ENCODE measurements at regions not wholly inside any gene's neighbourhood (a gene's known extent, or its start where the extent isn't known, plus 50 kb on each side); places are given as distances from the start of the nearest gene placed in this dataset.
A peak's percentile ranks its signal among the peaks of the same experiment; 100 is the strongest.

GRCh38 chr22:27128461-27129085, 471.2 kb downstream of the MIAT start:
- DNase-seq = no peak

GRCh38 chr22:27129266-27129665, 471.9 kb downstream of the MIAT start:
- DNase-seq = no peak

GRCh38 chr22:27130906-27131305, 473.5 kb downstream of the MIAT start:
- no peak for DNase-seq

- no peak for DNase-seq
Observed at GRCh38 chr22:27131346-27131745, 474.0 kb downstream of the MIAT start.

DNA sequence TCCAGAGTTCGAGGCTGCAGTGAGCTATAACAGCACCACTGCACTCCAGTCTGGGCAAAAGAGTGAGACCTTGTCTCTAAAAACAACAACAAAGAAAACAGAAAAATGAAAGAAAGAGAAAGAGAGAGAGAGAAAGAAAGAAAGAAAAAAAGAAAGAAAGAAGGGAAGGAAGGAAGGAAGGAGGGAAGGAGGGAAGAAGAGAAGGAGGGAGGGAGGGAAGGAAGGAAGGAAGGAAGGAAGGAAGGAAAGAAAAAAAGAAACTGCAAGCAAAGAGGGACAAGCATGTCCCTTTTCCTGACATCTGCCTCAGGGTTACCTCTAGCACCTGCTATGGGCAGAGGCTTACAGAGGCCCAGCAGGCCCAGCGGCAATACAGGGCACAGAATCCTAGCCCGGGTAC, 475.0 kb downstream of the MIAT start:
- no peak for DNase-seq

DNA sequence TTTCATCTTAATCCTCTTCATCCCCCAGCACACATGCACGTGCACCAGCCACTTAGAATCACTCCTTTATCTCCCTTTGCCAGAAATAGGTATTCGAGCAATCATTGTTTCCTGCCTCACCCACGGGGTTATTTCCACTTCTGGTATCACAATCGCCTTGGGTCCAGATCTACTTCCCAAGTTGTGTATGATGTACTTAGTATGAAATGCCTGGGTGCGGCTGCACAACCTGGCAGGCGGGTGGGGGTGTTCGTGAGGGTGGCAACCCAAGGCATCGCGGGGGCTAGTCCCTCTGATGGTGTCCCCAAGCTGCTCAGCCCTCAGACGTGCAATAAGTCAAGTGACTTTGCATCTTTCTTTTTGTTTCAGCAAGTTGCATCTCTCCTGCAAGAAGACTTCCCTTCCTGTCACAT, 475.6 kb downstream of the MIAT start:
- DNase-seq = no peak

GRCh38 chr22:27133681-27134314, 476.4 kb downstream of the MIAT start:
- DNase-seq = peak; percentile 34

DNA sequence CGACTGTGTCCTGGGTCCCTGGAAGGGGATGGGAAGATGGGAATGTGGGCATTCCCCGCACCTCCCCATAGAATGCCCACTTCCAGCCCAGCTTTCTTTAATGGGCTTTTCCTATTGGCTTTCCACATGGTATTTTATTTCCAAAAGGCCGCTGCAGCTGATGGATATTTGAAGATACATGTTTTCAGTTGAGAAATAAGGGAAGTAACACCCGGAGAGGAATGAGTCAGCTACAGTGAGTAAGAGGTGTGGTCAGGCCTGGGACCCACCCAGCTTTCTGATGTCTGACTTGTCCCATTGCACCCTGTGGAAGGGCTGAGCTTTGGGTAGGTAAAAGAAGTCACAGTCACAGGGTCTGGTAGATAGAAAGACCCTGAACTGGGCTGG, 476.9 kb downstream of the MIAT start:
- no peak for DNase-seq

GRCh38 chr22:27135031-27135981, 477.9 kb downstream of the MIAT start:
- peak; percentile 46 for DNase-seq

GRCh38 chr22:27136596-27136995, 479.2 kb downstream of the MIAT start:
- no peak for DNase-seq

GRCh38 chr22:27137871-27138337, 480.5 kb downstream of the MIAT start:
- DNase-seq = peak; percentile 54

DNA sequence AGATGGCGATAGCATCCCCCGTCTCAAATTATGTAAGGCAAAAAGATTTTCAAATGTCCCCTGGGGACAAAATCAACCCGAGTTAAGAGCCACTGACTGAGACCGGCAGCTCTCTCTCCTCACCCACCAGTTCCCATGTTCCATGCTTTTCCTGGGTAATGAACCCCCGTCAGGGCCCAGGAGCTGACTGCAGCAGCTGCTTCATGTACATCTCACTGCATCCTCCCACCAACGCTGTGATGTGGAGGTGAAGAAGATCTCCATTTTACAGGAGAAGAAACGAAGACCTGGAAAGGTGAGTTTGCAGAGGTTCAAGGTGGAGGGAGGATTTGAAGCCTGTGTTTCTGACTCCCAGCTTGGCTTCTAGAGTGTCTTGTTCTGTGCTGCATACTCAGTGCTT, 481.1 kb downstream of the MIAT start:
- DNase-seq = no peak

DNA sequence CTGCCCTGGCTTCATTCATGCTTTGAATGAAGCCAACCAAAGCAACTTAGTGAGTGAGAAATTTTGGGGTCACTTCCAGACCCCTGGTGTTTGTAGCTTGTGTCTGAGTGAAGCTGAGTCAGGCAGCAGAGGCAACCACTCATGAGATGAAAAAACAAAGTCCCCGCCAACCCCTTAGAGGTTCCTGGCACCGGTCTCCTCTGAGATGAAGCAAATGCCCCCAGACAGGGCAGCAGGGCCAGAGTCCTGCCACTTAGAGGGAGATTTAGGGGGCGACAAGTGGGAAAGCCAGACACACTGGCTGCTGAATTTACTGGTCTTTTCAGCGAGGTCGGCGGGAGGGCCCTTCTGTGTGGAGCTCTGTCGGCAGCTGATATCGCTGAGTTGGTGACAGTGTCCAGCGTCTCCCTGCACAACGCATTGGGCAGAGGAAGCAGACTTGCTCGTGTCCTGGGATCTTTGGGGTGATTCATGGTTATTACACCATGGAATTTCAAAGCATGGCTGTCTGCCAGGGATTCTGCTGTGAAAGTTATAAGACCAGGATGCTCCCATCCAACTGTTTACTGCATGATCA, 482.6 kb downstream of the MIAT start:
- DNase-seq = peak; percentile 50

- DNase-seq = no peak
Observed at GRCh38 chr22:27142286-27142685, 484.9 kb downstream of the MIAT start.

DNA sequence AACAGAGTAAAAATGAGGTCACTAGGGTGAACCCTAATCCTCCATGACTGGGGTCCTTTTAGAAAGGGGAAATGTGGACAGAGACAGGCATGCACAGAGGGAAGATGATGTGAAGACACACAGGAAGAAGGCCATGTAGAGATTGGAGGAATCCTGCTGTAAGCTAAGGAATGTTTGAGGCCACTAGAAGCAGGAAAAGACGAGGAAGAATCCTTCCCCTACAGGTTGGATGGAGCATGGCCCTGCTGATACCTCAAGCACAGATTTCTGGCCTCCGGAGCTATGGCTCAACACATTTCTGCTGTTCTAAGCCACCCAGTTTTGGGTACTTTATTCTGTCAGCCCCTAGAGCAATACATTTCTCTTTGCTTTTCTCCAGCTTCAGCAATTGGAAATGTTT, 486.9 kb downstream of the MIAT start:
- DNase-seq = no peak

GRCh38 chr22:27146866-27147633, 489.7 kb downstream of the MIAT start:
- DNase-seq = no peak

- no peak for DNase-seq
Observed at GRCh38 chr22:27148055-27148454, 490.7 kb downstream of the MIAT start.

DNA sequence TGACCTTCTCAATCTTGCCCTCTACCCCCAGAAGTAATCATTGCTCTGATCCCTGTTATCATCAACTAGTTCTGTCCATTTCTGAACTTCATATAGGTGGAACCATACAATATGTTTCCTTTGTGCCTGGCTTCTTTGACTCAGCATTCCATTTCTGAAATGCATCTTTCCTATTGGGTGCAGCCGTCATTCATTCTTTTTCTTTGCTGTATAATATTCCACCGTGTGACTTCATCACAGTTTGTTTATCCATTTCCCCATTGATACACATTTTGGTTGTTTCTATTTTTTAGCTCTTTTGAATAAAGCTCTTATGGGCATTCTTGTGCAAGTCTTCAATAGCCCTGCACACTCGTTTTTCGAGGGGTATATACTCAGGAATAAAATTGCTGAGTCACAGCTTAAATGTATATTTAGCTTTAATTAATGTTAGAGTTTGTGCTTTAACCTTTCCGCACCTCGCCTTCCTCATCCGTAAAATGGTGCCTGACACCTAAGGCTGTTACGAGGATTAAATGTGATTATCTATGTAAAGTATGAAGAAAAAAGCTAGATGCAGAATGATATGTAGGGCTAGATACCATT, 491.6 kb downstream of the MIAT start:
- no peak for DNase-seq

- DNase-seq = peak; percentile 43
Observed at GRCh38 chr22:27149921-27150543, 492.6 kb downstream of the MIAT start.

DNA sequence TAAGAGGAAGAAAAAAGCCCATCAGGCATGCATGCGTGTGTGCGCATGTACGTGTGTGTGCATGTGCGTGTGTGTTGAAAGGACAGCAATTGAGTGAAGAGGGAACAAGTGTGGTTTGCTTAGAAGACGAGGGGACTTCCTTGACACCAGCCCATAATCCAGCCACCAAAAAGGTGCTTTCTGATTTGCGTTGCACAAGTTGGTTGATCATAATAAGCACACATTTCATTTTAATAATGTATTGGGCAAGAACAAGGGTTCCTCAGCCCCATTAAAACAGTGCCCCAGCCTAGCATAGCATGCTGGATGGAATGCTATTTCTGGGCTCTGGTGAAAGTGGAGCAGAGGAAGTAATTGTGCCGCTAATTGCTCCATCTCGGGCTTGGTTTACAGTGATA, 493.2 kb downstream of the MIAT start:
- peak; percentile 69 for DNase-seq

GRCh38 chr22:27151407-27151806, 494.0 kb downstream of the MIAT start:
- no peak for DNase-seq

DNA sequence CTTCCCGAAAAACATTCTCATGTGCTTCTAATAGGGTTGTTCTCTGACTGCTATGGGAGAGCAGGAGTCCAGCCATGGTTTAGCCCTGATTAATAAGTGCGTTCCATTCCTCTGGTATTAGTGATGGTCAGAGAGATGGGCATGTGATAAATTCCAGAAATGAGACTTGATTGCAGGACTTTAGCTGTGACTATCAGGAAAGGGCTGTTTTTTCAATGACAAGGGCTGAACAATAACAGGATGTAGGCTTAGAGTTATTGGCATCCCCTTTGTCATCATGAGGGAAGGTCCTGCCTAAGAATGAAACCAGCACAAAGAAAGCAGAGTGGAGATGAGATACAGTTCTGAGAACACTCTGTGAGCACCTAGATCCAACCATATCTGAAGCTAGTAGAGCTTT, 494.6 kb downstream of the MIAT start:
- DNase-seq = no peak

Data from eye (tissue), 1 donor.